Retinal pigment epithelial cell (primary cell): ENCODE measurements at regions not wholly inside any gene's neighbourhood (a gene's known extent, or its start where the extent isn't known, plus 50 kb on each side); places are given as distances from the start of the nearest gene placed in this dataset.

Source experiments
- DNase-seq: peaks from one replicate; pipeline ENCODE4 v3.0.0-alpha.2; 2010; ENCODE audit warnings: low read depth
- H3K4me3 ChIP-seq: 2 replicates; pipeline ENCODE4 v1.5.1; 2011; ENCODE audit warnings: mild to moderate bottlenecking, low read length, control low read depth, moderate library complexity
- TF ChIP-seq, protein P1 (sequence below): conservative IDR thresholded peaks from 2 replicates; pipeline ENCODE4 v1.5.1; 2011; ENCODE audit warnings: low read depth, low read length, control low read depth, inconsistent platforms

- no peak for DNase-seq
- TF ChIP-seq, protein P1, sequence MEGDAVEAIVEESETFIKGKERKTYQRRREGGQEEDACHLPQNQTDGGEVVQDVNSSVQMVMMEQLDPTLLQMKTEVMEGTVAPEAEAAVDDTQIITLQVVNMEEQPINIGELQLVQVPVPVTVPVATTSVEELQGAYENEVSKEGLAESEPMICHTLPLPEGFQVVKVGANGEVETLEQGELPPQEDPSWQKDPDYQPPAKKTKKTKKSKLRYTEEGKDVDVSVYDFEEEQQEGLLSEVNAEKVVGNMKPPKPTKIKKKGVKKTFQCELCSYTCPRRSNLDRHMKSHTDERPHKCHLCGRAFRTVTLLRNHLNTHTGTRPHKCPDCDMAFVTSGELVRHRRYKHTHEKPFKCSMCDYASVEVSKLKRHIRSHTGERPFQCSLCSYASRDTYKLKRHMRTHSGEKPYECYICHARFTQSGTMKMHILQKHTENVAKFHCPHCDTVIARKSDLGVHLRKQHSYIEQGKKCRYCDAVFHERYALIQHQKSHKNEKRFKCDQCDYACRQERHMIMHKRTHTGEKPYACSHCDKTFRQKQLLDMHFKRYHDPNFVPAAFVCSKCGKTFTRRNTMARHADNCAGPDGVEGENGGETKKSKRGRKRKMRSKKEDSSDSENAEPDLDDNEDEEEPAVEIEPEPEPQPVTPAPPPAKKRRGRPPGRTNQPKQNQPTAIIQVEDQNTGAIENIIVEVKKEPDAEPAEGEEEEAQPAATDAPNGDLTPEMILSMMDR: no peak
- H3K4me3 ChIP-seq: no peak overlapping the region
Measured at GRCh38 chr13:94914895-94915294, 202.6 kb upstream of the SOX21 start.

DNA sequence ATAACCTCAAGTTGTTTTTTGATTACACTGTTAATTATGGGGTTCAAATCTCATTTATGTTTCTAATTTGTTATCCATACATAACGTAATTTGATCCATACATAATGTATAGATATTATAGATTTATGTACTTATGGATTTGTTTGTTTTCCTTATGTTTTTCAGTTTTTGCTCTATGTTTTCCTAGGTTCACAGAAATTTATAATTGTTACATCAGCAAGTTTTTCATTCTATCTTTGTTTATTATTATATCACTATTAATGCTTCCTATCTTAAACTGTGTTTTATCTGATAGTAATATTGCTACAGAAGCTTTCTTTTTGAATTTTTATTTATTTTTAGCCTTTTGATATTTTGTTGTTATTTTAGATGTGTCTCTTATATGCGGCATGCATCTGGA lies 194.3 kb upstream of the SOX21 start:
- TF ChIP-seq, protein P1: no peak
- no peak overlapping the region for H3K4me3 ChIP-seq
- no peak for DNase-seq

- no peak for DNase-seq
- no peak overlapping the region for H3K4me3 ChIP-seq
- TF ChIP-seq, protein P1: no peak
Measured at GRCh38 chr13:94902722-94903407, 190.5 kb upstream of the SOX21 start.

- DNase-seq: no peak
- no peak overlapping the region for H3K4me3 ChIP-seq
- TF ChIP-seq, protein P1: no peak
Measured at GRCh38 chr13:94901070-94901469, 188.7 kb upstream of the SOX21 start.

DNA sequence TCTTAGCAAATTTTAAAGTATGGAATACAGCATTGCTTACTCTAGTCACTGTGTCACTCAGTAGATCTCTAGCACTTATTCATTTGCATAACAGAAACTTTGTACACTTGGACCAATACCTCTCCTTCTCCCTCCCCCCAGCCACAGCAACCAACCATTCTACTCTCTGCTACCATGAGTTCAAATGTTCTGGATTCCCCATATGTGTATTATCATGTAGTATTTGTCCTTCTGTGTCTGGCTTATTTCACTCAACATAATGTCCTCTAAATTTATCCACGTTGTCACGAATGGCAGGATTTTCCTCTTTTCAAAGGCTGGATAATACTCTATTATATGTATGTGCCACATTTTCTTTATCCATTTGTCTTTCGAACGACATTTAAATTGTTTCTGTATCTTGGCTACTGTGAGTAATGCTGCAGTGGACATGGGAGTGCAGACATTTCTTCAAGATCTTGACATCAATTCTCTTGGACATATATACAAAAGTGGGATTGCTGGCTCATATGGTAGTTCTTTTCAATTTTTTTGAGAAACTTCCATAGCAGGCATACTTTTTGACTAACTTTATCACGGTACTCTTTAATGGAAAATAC lies 184.5 kb upstream of the SOX21 start:
- TF ChIP-seq, protein P1: no peak
- no peak overlapping the region for H3K4me3 ChIP-seq
- no peak for DNase-seq

DNA sequence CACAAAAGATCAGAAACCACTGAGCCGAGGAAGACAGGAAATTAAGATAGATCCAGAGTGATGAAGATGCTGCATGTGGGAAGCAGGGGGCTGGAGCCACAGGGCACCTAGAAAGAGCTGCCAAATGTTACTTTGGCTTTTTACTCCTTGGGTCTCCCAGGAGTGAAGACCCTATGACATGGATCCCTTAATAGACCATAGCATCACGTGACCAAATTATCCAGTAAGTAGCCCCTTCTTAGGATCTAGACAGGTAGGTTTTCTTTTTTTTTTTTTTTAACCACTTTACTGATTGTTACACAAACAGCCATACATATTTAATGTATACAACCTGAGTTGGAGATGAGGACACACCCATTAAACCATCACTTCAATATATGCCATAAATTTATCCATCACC lies 183.9 kb upstream of the SOX21 start:
- H3K4me3 ChIP-seq: no peak overlapping the region
- no peak for DNase-seq
- TF ChIP-seq, protein P1: no peak

GRCh38 chr13:94886191-94886590 lies 173.8 kb upstream of the SOX21 start:
- peak; percentile 51 for DNase-seq
- TF ChIP-seq, protein P1: no peak
- no peak overlapping the region for H3K4me3 ChIP-seq
